Loucy (cell line): ENCODE measurements at regions not wholly inside any gene's neighbourhood (a gene's known extent, or its start where the extent isn't known, plus 50 kb on each side); places are given as distances from the start of the nearest gene placed in this dataset.

Experiments
- EZH2phosphoT487 ChIP-seq: fragments of 200-600 bp; IDR thresholded peaks from 2 replicates; pipeline ENCODE4 v1.6.1; 2018; ENCODE audit warnings: antibody characterized with exemption, mild to moderate bottlenecking, moderate library complexity, borderline replicate concordance
- TF ChIP-seq, protein P1 (sequence below): fragments of 200-600 bp; sonication (generic); conservative IDR thresholded peaks from 2 replicates; pipeline ENCODE4 v1.5.1; 2014; ENCODE audit warnings: mild to moderate bottlenecking, antibody characterized with exemption, low read length

DNA sequence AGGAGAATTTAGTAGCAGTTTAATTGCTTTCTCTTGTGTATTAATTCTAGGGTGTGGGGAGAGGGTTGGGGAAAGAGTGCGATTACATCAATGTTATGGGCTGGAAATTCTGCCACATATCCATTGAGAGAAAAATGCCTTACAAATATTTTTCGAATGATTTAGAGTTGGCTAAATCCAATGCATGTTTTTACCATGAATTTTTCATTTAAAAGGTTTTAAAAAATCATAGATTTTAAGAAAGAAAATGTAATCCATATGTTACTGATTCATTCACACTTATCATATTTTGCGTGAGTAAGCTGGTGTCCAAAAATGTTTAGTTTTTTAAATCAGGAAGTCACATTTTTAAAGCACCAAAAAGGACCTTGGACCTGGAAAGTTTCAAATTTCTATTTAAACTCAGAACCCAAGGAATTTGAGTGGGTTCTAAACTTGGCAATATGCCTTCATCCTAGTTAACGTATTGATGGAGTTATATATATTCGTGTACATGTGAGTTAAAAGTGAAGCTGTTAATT lies 627.4 kb upstream of the CITED2 start:
- TF ChIP-seq EZH2phosphoT487, result no peak
- TF ChIP-seq, protein P1, sequence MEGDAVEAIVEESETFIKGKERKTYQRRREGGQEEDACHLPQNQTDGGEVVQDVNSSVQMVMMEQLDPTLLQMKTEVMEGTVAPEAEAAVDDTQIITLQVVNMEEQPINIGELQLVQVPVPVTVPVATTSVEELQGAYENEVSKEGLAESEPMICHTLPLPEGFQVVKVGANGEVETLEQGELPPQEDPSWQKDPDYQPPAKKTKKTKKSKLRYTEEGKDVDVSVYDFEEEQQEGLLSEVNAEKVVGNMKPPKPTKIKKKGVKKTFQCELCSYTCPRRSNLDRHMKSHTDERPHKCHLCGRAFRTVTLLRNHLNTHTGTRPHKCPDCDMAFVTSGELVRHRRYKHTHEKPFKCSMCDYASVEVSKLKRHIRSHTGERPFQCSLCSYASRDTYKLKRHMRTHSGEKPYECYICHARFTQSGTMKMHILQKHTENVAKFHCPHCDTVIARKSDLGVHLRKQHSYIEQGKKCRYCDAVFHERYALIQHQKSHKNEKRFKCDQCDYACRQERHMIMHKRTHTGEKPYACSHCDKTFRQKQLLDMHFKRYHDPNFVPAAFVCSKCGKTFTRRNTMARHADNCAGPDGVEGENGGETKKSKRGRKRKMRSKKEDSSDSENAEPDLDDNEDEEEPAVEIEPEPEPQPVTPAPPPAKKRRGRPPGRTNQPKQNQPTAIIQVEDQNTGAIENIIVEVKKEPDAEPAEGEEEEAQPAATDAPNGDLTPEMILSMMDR, result no peak
